GM12878 (cell line): ENCODE measurements at regions not wholly inside any gene's neighbourhood (a gene's known extent, or its start where the extent isn't known, plus 50 kb on each side); places are given as distances from the start of the nearest gene placed in this dataset.

Experiments used
- ATAC-seq: fragments of 200-7000 bp; cut with Tn5 transposase; 3 replicates; pipeline ENCODE4 v1.9.1; 2020; ENCODE audit warnings: mild to moderate bottlenecking, moderate library complexity
- BruUV-seq: library from RNA; stranded (reverse); fragments of 400-500 nt; replicated peaks from 2 replicates; lab custom pipeline; 2021; lab: Mats Ljungman, UMichigan
- CTCF ChIA-PET: fragments of 300-600 bp; sonication (Branson Sonifier 250); formaldehyde crosslinking; extraction: SDS; loops from one replicate; lab custom pipeline; 2021; ENCODE audit warnings: inconsistent platforms; lab: Yijun Ruan, JAX
- POLR2A ChIA-PET: fragments of 350-600 bp; formaldehyde crosslinking; extraction: SDS; loops from one replicate; lab custom pipeline; 2021; ENCODE audit warnings: inconsistent platforms; lab: Charles Lee
- RAD21 ChIA-PET: fragments of 300-600 bp; sonication (Branson Sonifier 250); formaldehyde crosslinking; loops from one replicate; lab custom pipeline; 2023; ENCODE audit warnings: antibody characterized with exemption; ENCODE audit not compliant: unreplicated experiment; lab: Charles Lee
- SMC1A ChIA-PET: fragments of 300-600 bp; sonication (Branson Sonifier 250); formaldehyde crosslinking; loops from one replicate; lab custom pipeline; 2023; ENCODE audit not compliant: unreplicated experiment, uncharacterized antibody; lab: Charles Lee
- DNase-seq: peaks from one replicate; pipeline ENCODE4 v3.0.0-alpha.2; 2011; ENCODE audit warnings: low read depth, low spot score
- FAIRE-seq: peaks from 3 replicates; lab custom pipeline; 2011; peaks lifted over from hg19 to GRCh38; lab: Jason Lieb, UNC
- H2AFZ ChIP-seq: 2 replicates; pipeline ENCODE4 v1.6.0; 2011; ENCODE audit warnings: low read depth, low read length, control low read depth; ENCODE audit not compliant: control insufficient read depth
- H3K27ac ChIP-seq: 2 replicates; pipeline ENCODE4 v1.5.1; 2011; ENCODE audit warnings: control low read depth; ENCODE audit not compliant: control insufficient read depth, insufficient read depth
- H3K27me3 ChIP-seq, 2 experiments: replicated peaks in 1 of 2; 2 replicates each; pipeline versions ENCODE4 v1.6.0 to v1.6.1; 2011; ENCODE audit warnings: low read length in 1 of 2; ENCODE audit not compliant: control insufficient read depth in 2 of 2, insufficient read depth in 2 of 2
- H3K36me3 ChIP-seq, 2 experiments: 2 replicates each; pipeline ENCODE4 v1.5.1; 2011; ENCODE audit warnings: low read length in 1 of 2; ENCODE audit not compliant: control insufficient read depth in 2 of 2, insufficient read depth in 2 of 2
- H3K4me1 ChIP-seq: 2 replicates; pipeline ENCODE4 v1.6.1; 2011; ENCODE audit warnings: mild to moderate bottlenecking, low read length, moderate library complexity, mixed read lengths; ENCODE audit not compliant: control insufficient read depth, insufficient read depth
- H3K4me2 ChIP-seq: 2 replicates; pipeline ENCODE4 v1.6.0; 2011; ENCODE audit warnings: control low read depth; ENCODE audit not compliant: control insufficient read depth, insufficient read depth
- H3K4me3 ChIP-seq: fragments of 200-600 bp; sonication (generic); 2 replicates; pipeline ENCODE4 v1.5.1; 2016
- H3K79me2 ChIP-seq: 2 replicates; pipeline ENCODE4 v1.6.0; 2011; ENCODE audit warnings: low read length; ENCODE audit not compliant: control insufficient read depth, insufficient read depth
- H3K9ac ChIP-seq: 2 replicates; pipeline ENCODE4 v1.8.0; 2011; ENCODE audit warnings: low read length, control low read depth, mixed read lengths; ENCODE audit not compliant: control insufficient read depth, insufficient read depth
- H3K9me3 ChIP-seq: replicated peaks from 3 replicates; pipeline ENCODE4 v1.5.1; 2011; ENCODE audit warnings: mild to moderate bottlenecking, low read length; ENCODE audit not compliant: control insufficient read depth, insufficient read depth
- H4K20me1 ChIP-seq: 2 replicates; pipeline ENCODE4 v1.6.0; 2011; ENCODE audit not compliant: control insufficient read depth, insufficient read depth
- CBX3 ChIP-seq: fragments of 200-600 bp; sonication (generic); IDR thresholded peaks from 2 replicates; pipeline ENCODE4 v1.6.1; 2016; ENCODE audit warnings: low read depth, borderline replicate concordance
- CHD4 ChIP-seq: fragments of 200-600 bp; sonication (generic); IDR thresholded peaks from 2 replicates; pipeline ENCODE4 v1.6.1; 2016; ENCODE audit warnings: mild to moderate bottlenecking
- SKIL ChIP-seq: fragments of 450-650 bp; IDR thresholded peaks from 2 replicates; pipeline ENCODE4 v1.6.1; 2017; ENCODE audit warnings: mild to moderate bottlenecking, low read depth, inconsistent platforms; ENCODE audit not compliant: poor library complexity, severe bottlenecking
- STAT3 ChIP-seq: IDR thresholded peaks from 2 replicates; pipeline ENCODE4 v1.6.1; 2011; ENCODE audit warnings: low read depth, low read length, improper control_type of control experiment
- SUPT20H ChIP-seq: IDR thresholded peaks from 2 replicates; pipeline ENCODE4 v1.6.1; 2011; ENCODE audit warnings: low read depth, mild to moderate bottlenecking, low read length, moderate library complexity, borderline replicate concordance; ENCODE audit not compliant: control insufficient read depth
- TCF12 ChIP-seq: IDR thresholded peaks from 2 replicates; pipeline ENCODE4 v1.6.1; 2011; ENCODE audit warnings: low read depth, mild to moderate bottlenecking, low read length
- ZBTB11 ChIP-seq: fragments of 450-650 bp; formaldehyde crosslinking; IDR thresholded peaks from 2 replicates; pipeline ENCODE4 v1.5.0; 2022; ENCODE audit warnings: mild to moderate bottlenecking, missing genetic modification characterization
- ZNF274 ChIP-seq: IDR thresholded peaks from one replicate; pipeline ENCODE4 v1.8.0; 2011; ENCODE audit not compliant: insufficient read length, insufficient read depth
- WGBS: methylation state at CpG from one replicate; pipeline ENCODE4 v1.1.6; 2016; ENCODE audit warnings: low lambda C conversion rate; ENCODE audit not compliant: insufficient replicate concordance, insufficient coverage; ENCODE audit errors: missing lambda C conversion rate; 5-methylcytosine and 5-hydroxymethylcytosine counted together
- in situ Hi-C: fragments of 300-500 bp; cut with MboI; formaldehyde crosslinking; loops from 9 replicates; pipeline ENCODE4 v1.14.3; 2018; ENCODE audit warnings: mixed read lengths
- intact Hi-C: fragments of 100-400 bp; cut with micrococcal nuclease; formaldehyde crosslinking; loops from one replicate; pipeline ENCODE4 v1.14.2; 2022; ENCODE audit not compliant: unreplicated experiment

DNA sequence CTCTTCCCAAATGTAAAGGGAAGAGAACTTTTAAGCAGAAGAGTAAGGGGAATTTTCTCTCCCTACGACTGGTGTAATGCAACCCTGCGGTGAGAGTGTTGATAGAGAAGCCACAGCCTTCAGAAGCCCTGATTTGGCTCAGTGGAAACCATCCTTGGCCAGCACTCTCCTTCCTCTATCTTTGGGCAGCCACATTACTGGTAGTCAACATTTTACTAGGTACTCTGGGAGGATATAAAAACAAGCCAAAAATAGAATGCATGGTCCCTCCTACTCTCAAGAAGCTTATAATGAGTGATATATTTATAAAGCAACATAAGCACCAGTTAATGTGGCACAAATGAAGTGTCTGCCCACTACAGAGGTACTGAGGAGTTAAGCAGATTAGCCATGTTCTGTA lies 201.8 kb upstream of the NCAM1 start:
- H3K9ac ChIP-seq: no peak overlapping the region
- no peak for TF ChIP-seq CHD4
- no peak for TF ChIP-seq SUPT20H
- TF ChIP-seq CBX3: no peak
- no peak for TF ChIP-seq ZNF274
- no peak for TF ChIP-seq SKIL
- no peak for TF ChIP-seq TCF12
- TF ChIP-seq ZBTB11 (CRISPR knock-in tag): no peak
- no peak for TF ChIP-seq STAT3
- 32% methylated on average over 2 of the region's 2 CpGs for WGBS
- no peaks in the 10 kb centered on the region for H3K36me3 ChIP-seq
- no peak for DNase-seq
- no peaks in the 10 kb centered on the region for H3K9me3 ChIP-seq
- no TSS peak for BruUV-seq
- H4K20me1 ChIP-seq: no peaks in the 10 kb centered on the region
- ChIA-PET POLR2A (interaction anchor here (0.6 kb wide), 1 partner anchor 87 kb away, joined by 3 read pairs; no protein-coding TSS in a partner anchor), RAD21 (interaction anchor here (1.9 kb wide), 1 partner anchor 171 kb away, joined by 14 read pairs; no protein-coding TSS in a partner anchor), CTCF (interaction anchor here (1.8 to 3.2 kb wide), 2 partner anchors 35 to 172 kb away, joined by 4 to 8 read pairs; no protein-coding TSS in a partner anchor), SMC1A (interaction anchor here (1.0 to 3.2 kb wide), 2 partner anchors 116 to 171 kb away, joined by 3 to 15 read pairs; no protein-coding TSS in a partner anchor)
- H3K4me1 ChIP-seq: peaks cover 12% of the 10 kb centered on the region
- in situ Hi-C loops (no loop called here), intact Hi-C loops (no loop called here)
- no peaks in the 10 kb centered on the region for H3K79me2 ChIP-seq
- no peak overlapping the region for H3K4me2 ChIP-seq
- H3K27ac ChIP-seq: no peak overlapping the region
- no peaks in the 10 kb centered on the region for H3K27me3 ChIP-seq
- H2AFZ ChIP-seq: no peak overlapping the region
- no peak for FAIRE-seq
- H3K4me3 ChIP-seq: no peak overlapping the region
- ATAC-seq: no peak
